ENCODE measurements at regions not wholly inside any gene's neighbourhood (a gene's known extent, or its start where the extent isn't known, plus 50 kb on each side); places are given as distances from the start of the nearest gene placed in this dataset.

DNA sequence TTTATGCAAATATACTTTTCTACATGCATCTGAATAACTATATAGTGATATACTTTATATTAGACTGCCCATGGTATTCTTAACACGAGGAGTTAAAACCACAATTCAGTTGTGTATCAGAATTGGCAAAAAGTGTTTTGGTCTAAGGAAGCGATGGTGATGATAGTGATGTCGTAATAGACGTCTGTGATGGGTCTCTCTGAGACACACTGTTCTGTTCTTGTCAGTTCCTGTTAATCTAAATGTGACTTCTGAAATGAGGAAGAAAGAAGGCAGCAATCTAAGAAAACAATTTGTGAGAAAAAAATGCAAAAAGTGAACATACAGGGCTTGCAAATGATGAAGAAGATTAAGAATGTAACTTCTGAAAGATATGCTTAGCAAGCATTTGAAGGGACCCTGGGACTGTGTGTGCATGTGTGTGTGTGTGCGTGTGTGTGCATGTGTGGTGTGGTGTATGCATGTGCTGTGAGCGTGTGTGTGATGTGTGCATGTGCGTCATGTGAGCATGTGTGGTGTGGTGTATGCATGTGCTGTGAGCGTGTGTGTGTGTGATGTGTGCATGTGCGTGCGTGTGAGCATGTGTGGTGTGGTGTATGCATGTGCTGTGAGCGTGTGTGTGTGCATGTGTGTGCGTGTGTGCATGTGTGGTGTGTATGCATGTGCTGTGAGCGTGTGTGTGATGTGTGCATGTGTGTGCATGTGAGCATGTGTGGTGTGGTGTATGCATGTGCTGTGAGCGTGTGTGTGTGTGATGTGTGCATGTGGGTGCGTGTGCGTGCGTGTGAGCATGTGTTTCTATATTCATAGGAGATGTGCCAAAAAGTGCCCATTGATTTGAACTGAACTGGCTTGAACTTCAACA is 131.8 kb downstream of the IRS2 start:
- TF ChIP-seq, protein P1, sequence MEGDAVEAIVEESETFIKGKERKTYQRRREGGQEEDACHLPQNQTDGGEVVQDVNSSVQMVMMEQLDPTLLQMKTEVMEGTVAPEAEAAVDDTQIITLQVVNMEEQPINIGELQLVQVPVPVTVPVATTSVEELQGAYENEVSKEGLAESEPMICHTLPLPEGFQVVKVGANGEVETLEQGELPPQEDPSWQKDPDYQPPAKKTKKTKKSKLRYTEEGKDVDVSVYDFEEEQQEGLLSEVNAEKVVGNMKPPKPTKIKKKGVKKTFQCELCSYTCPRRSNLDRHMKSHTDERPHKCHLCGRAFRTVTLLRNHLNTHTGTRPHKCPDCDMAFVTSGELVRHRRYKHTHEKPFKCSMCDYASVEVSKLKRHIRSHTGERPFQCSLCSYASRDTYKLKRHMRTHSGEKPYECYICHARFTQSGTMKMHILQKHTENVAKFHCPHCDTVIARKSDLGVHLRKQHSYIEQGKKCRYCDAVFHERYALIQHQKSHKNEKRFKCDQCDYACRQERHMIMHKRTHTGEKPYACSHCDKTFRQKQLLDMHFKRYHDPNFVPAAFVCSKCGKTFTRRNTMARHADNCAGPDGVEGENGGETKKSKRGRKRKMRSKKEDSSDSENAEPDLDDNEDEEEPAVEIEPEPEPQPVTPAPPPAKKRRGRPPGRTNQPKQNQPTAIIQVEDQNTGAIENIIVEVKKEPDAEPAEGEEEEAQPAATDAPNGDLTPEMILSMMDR (IDR thresholded peaks at IDR 0.05; ENCODE audit: low read length), result no peak
- no peak for TF ChIP-seq EZH2 (IDR thresholded peaks at IDR 0.05; ENCODE audit: borderline replicate concordance, low read length)
